ENCODE measurements at regions not wholly inside any gene's neighbourhood (a gene's known extent, or its start where the extent isn't known, plus 50 kb on each side); places are given as distances from the start of the nearest gene placed in this dataset.

- TF ChIP-seq, protein P1, sequence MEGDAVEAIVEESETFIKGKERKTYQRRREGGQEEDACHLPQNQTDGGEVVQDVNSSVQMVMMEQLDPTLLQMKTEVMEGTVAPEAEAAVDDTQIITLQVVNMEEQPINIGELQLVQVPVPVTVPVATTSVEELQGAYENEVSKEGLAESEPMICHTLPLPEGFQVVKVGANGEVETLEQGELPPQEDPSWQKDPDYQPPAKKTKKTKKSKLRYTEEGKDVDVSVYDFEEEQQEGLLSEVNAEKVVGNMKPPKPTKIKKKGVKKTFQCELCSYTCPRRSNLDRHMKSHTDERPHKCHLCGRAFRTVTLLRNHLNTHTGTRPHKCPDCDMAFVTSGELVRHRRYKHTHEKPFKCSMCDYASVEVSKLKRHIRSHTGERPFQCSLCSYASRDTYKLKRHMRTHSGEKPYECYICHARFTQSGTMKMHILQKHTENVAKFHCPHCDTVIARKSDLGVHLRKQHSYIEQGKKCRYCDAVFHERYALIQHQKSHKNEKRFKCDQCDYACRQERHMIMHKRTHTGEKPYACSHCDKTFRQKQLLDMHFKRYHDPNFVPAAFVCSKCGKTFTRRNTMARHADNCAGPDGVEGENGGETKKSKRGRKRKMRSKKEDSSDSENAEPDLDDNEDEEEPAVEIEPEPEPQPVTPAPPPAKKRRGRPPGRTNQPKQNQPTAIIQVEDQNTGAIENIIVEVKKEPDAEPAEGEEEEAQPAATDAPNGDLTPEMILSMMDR (IDR thresholded peaks at IDR 0.05; ENCODE audit: low read length) = no peak
- no peak for TF ChIP-seq EZH2phosphoT487 (IDR thresholded peaks at IDR 0.05; ENCODE audit: low read length)
- TF ChIP-seq EZH2 (optimal IDR thresholded peaks at IDR 0.05; ENCODE audit: low read depth, low read length) = no peak
- Histone ChIP-seq H3K9me2 (replicated peaks; ENCODE audit: insufficient read depth, low read length) (no peaks in the 10 kb centered on the region), H3K9ac (ENCODE audit: low read length) (no peak overlapping the region), H2AFZ (ENCODE audit: low read length) (no peak overlapping the region), H3K27me3 (replicated peaks; ENCODE audit: insufficient read depth, low read length) (no peaks in the 10 kb centered on the region), H3K4me1 (ENCODE audit: low read length) (no peaks in the 10 kb centered on the region), H3K27ac (ENCODE audit: low read length) (no peak overlapping the region), H3F3A (ENCODE audit: insufficient read depth, low read length) (no peaks in the 10 kb centered on the region), H4K20me1 (ENCODE audit: insufficient read depth, low read length) (no peaks in the 10 kb centered on the region), H3K4me2 (ENCODE audit: low read depth, low read length) (no peak overlapping the region), H3K79me2 (ENCODE audit: low read length) (no peaks in the 10 kb centered on the region), H3K4me3 (ENCODE audit: low read length) (no peak overlapping the region), H3K36me3 (replicated peaks; ENCODE audit: insufficient read depth, low read length) (no peaks in the 10 kb centered on the region), H3K9me3 (replicated peaks; ENCODE audit: insufficient read depth, low read length) (no peaks in the 10 kb centered on the region)
- DNase-seq = no peak
Observed at GRCh38 chr1:115176189-115176588, 86.9 kb upstream of the TSPAN2 start.

- no peak overlapping the region for H3K27ac ChIP-seq (ENCODE audit: low read length)
- H3K9me2 ChIP-seq (replicated peaks; ENCODE audit: insufficient read depth, low read length) = no peaks in the 10 kb centered on the region
- no peaks in the 10 kb centered on the region for H3K79me2 ChIP-seq (ENCODE audit: low read length)
- no peaks in the 10 kb centered on the region for H4K20me1 ChIP-seq (ENCODE audit: insufficient read depth, low read length)
- DNase-seq = no peak
- no peaks in the 10 kb centered on the region for H3K27me3 ChIP-seq (replicated peaks; ENCODE audit: insufficient read depth, low read length)
- no peak overlapping the region for H2AFZ ChIP-seq (ENCODE audit: low read length)
- no peak overlapping the region for H3K4me2 ChIP-seq (ENCODE audit: low read depth, low read length)
- no peaks in the 10 kb centered on the region for H3K4me1 ChIP-seq (ENCODE audit: low read length)
- H3K36me3 ChIP-seq (replicated peaks; ENCODE audit: insufficient read depth, low read length) = no peaks in the 10 kb centered on the region
- no peak overlapping the region for H3K4me3 ChIP-seq (ENCODE audit: low read length)
- H3K9ac ChIP-seq (ENCODE audit: low read length) = no peak overlapping the region
- TF ChIP-seq EZH2phosphoT487 (IDR thresholded peaks at IDR 0.05; ENCODE audit: low read length) = no peak
- TF ChIP-seq, protein P1 (IDR thresholded peaks at IDR 0.05; ENCODE audit: low read length) = no peak
- no peak for TF ChIP-seq EZH2 (optimal IDR thresholded peaks at IDR 0.05; ENCODE audit: low read depth, low read length)
- H3F3A ChIP-seq (ENCODE audit: insufficient read depth, low read length) = no peaks in the 10 kb centered on the region
- no peaks in the 10 kb centered on the region for H3K9me3 ChIP-seq (replicated peaks; ENCODE audit: insufficient read depth, low read length)
Observed at GRCh38 chr1:115175596-115175995, 86.3 kb upstream of the TSPAN2 start.

DNA sequence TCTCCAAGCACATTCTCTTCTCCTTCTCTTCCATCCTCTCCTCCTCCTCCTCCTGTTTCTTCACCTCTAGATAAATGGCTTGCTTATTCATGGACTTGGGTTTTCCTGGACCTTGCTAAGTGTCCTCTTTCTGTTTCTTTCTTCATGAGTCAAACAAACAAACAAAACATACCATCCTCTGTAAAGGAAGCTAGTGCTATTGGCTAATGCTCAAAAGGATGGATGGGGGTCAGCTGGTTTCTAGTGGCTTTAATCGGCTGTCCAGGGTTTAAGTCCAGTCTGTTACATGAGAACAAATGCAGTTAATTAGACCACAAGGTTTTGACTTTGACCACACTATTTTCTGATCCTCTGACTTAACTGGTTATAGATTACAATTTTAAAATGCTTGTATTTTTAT, 83.8 kb upstream of the TSPAN2 start:
- DNase-seq = no peak
- H3K79me2 ChIP-seq (ENCODE audit: low read length) = no peaks in the 10 kb centered on the region
- H3K4me2 ChIP-seq (ENCODE audit: low read depth, low read length) = no peak overlapping the region
- H3K36me3 ChIP-seq (replicated peaks; ENCODE audit: insufficient read depth, low read length) = no peaks in the 10 kb centered on the region
- no peak overlapping the region for H3K4me3 ChIP-seq (ENCODE audit: low read length)
- H4K20me1 ChIP-seq (ENCODE audit: insufficient read depth, low read length) = no peaks in the 10 kb centered on the region
- no peak overlapping the region for H2AFZ ChIP-seq (ENCODE audit: low read length)
- no peaks in the 10 kb centered on the region for H3K27me3 ChIP-seq (replicated peaks; ENCODE audit: insufficient read depth, low read length)
- no peak for TF ChIP-seq EZH2 (optimal IDR thresholded peaks at IDR 0.05; ENCODE audit: low read depth, low read length)
- no peak for TF ChIP-seq EZH2phosphoT487 (IDR thresholded peaks at IDR 0.05; ENCODE audit: low read length)
- TF ChIP-seq, protein P1 (IDR thresholded peaks at IDR 0.05; ENCODE audit: low read length) = no peak
- no peaks in the 10 kb centered on the region for H3K9me3 ChIP-seq (replicated peaks; ENCODE audit: insufficient read depth, low read length)
- H3K4me1 ChIP-seq (ENCODE audit: low read length) = no peaks in the 10 kb centered on the region
- H3K9me2 ChIP-seq (replicated peaks; ENCODE audit: insufficient read depth, low read length) = no peaks in the 10 kb centered on the region
- no peak overlapping the region for H3K27ac ChIP-seq (ENCODE audit: low read length)
- H3K9ac ChIP-seq (ENCODE audit: low read length) = no peak overlapping the region
- no peaks in the 10 kb centered on the region for H3F3A ChIP-seq (ENCODE audit: insufficient read depth, low read length)

Data from MM.1S (cell line).